ENCODE measurements at regions not wholly inside any gene's neighbourhood (a gene's known extent, or its start where the extent isn't known, plus 50 kb on each side); places are given as distances from the start of the nearest gene placed in this dataset.
A peak's percentile ranks its signal among the peaks of the same experiment; 100 is the strongest.

- Histone ChIP-seq H3K4me1 (ENCODE audit: control insufficient read depth, insufficient read depth, low read length) (no peaks in the 10 kb centered on the region), H3K36me3 (ENCODE audit: control insufficient read depth in 2 of 2, insufficient read depth in 1 of 2, low read length in 2 of 2) (no peaks in the 10 kb centered on the region), H3K9me3 (ENCODE audit: control insufficient read depth, insufficient read depth, low read depth, low read length) (no peaks in the 10 kb centered on the region), H3K4me3 (ENCODE audit: low read depth, low read length) (no peak overlapping the region), H3K27ac (ENCODE audit: extremely low read depth, low read depth, low read length) (no peak overlapping the region)
- no peak for TF ChIP-seq ZNF580 (tag by site-specific recombination; IDR thresholded peaks at IDR 0.05)
- TF ChIP-seq YY2 (tag by site-specific recombination; IDR thresholded peaks at IDR 0.05) = no peak
- no peak for TF ChIP-seq ZBTB1 (tag by site-specific recombination; IDR thresholded peaks at IDR 0.05)
- TF ChIP-seq ZNF366 (tag by site-specific recombination; conservative IDR thresholded peaks at IDR 0.05) = peak; percentile 93
- ChIA-PET POLR2A (no interaction called here), CTCF (no interaction called here)
Measured at GRCh38 chr14:96633096-96633495, 130.9 kb downstream of the PAPOLA start.

GRCh38 chr14:96634481-96634880, 132.3 kb downstream of the PAPOLA start:
- Histone ChIP-seq H3K27ac (ENCODE audit: extremely low read depth, low read depth, low read length) (no peak overlapping the region), H3K4me3 (ENCODE audit: low read depth, low read length) (no peak overlapping the region), H3K4me1 (ENCODE audit: control insufficient read depth, insufficient read depth, low read length) (no peaks in the 10 kb centered on the region), H3K9me3 (ENCODE audit: control insufficient read depth, insufficient read depth, low read depth, low read length) (no peaks in the 10 kb centered on the region), H3K36me3 (ENCODE audit: control insufficient read depth in 2 of 2, insufficient read depth in 1 of 2, low read length in 2 of 2) (no peaks in the 10 kb centered on the region)
- TF ChIP-seq ZNF404 (tag by site-specific recombination; IDR thresholded peaks at IDR 0.05) (no peak), ZNF394 (tag by site-specific recombination; IDR thresholded peaks at IDR 0.05; ENCODE audit: borderline replicate concordance) (no peak), PATZ1 (tag by site-specific recombination; IDR thresholded peaks at IDR 0.05) (no peak), SP7 (tag by site-specific recombination; IDR thresholded peaks at IDR 0.05) (no peak), ZNF560 (tag by site-specific recombination; IDR thresholded peaks at IDR 0.05; ENCODE audit: borderline replicate concordance) (no peak), ZNF549 (tag by site-specific recombination; IDR thresholded peaks at IDR 0.05) (no peak), ZNF571 (tag by site-specific recombination; IDR thresholded peaks at IDR 0.05) (no peak), ZNF24 (tag by site-specific recombination; IDR thresholded peaks at IDR 0.05) (no peak), WT1 (tag by site-specific recombination; IDR thresholded peaks at IDR 0.05) (no peak), ZNF10 (tag by site-specific recombination; IDR thresholded peaks at IDR 0.05) (no peak)
- CTCF ChIA-PET = no interaction called here
- POLR2A ChIA-PET = no interaction called here

GRCh38 chr14:96634896-96635295, 132.7 kb downstream of the PAPOLA start:
- POLR2A ChIA-PET = no interaction called here
- Histone ChIP-seq H3K27ac (ENCODE audit: extremely low read depth, low read depth, low read length) (no peak overlapping the region), H3K9me3 (ENCODE audit: control insufficient read depth, insufficient read depth, low read depth, low read length) (no peaks in the 10 kb centered on the region), H3K36me3 (ENCODE audit: control insufficient read depth in 2 of 2, insufficient read depth in 1 of 2, low read length in 2 of 2) (no peaks in the 10 kb centered on the region), H3K4me1 (ENCODE audit: control insufficient read depth, insufficient read depth, low read length) (no peaks in the 10 kb centered on the region), H3K4me3 (ENCODE audit: low read depth, low read length) (no peak overlapping the region)
- CTCF ChIA-PET = no interaction called here
- TF ChIP-seq ZBTB44 (tag by site-specific recombination; IDR thresholded peaks at IDR 0.05) = no peak
- TF ChIP-seq ZNF18 (tag by site-specific recombination; IDR thresholded peaks at IDR 0.05) = no peak
- no peak for TF ChIP-seq ZNF514 (tag by site-specific recombination; IDR thresholded peaks at IDR 0.05)
- no peak for TF ChIP-seq ZNF555 (tag by site-specific recombination; conservative IDR thresholded peaks at IDR 0.05)
- no peak for TF ChIP-seq ZNF488 (tag by site-specific recombination; IDR thresholded peaks at IDR 0.05)
- no peak for TF ChIP-seq KLF7 (tag by site-specific recombination; IDR thresholded peaks at IDR 0.05; ENCODE audit: borderline replicate concordance)
- TF ChIP-seq EGR2 (tag by site-specific recombination; IDR thresholded peaks at IDR 0.05; ENCODE audit: low read depth) = no peak
- no peak for TF ChIP-seq ZNF174 (tag by site-specific recombination; IDR thresholded peaks at IDR 0.05)
- no peak for TF ChIP-seq ZBTB8A (tag by site-specific recombination; IDR thresholded peaks at IDR 0.05)
- no peak for TF ChIP-seq ELK4 (IDR thresholded peaks at IDR 0.05; ENCODE audit: borderline replicate concordance, low read depth, low read length)
- no peak for TF ChIP-seq ZNF837 (tag by site-specific recombination; IDR thresholded peaks at IDR 0.05)
- TF ChIP-seq SCRT1 (tag by site-specific recombination; IDR thresholded peaks at IDR 0.05; ENCODE audit: borderline replicate concordance) = no peak
- TF ChIP-seq BCL11A (tag by site-specific recombination; IDR thresholded peaks at IDR 0.05; ENCODE audit: low read depth) = no peak
